SIG-M5 (cell line): ENCODE measurements at regions not wholly inside any gene's neighbourhood (a gene's known extent, or its start where the extent isn't known, plus 50 kb on each side); places are given as distances from the start of the nearest gene placed in this dataset.

Experiments used
- DNase-seq: peaks from one replicate; lab custom pipeline; 2025; lab: John Stamatoyannopoulos, UW

- no peak for DNase-seq
These were observed 178.3 kb downstream of the SNX19 start for GRCh38 chr11:130737866-130738431.

DNA sequence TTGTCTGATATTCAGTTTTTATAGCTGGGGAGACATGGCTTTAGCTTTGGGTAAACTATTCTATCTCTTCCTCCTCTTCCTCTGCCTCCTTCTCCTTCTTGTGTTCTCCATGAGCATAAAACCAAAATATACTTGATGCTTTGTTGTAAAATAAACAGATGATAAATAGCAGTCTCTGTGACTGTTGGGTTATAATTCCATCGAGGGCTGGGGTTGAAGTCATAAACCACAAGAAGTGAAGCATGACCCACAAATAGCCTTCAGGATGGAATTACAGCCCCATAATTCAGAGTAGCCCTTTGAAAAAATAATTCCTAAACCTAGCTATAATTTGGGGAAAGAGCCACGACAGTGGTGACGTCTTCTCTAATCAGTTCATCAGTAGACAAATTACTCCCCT is 177.7 kb downstream of the SNX19 start:
- DNase-seq, result no peak

- DNase-seq, result no peak
These were observed 175.5 kb downstream of the SNX19 start for GRCh38 chr11:130740819-130741218.

DNA sequence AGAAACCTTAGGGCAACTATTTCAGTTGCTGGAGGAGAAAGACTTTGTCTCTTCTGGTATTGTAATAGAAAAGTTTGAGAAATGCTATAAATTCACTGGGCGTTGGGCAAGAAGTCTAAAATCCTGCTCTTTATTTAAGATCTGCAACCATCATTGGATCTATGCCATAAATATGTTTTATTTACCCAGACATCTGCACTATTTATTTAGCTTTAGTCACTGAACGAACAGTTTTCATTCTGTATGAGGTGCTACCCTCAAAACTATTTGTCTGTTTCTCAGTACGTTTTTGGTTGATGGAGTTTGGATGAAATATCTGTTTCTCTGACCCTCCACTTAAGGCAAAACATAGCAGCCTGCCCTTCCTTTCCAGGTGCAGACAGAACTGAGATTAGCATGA is 171.5 kb downstream of the SNX19 start:
- no peak for DNase-seq

- DNase-seq, result no peak
These were observed 167.1 kb downstream of the SNX19 start for GRCh38 chr11:130749216-130749615.

GRCh38 chr11:130760515-130761125 is 155.7 kb downstream of the SNX19 start:
- DNase-seq, result no peak

DNA sequence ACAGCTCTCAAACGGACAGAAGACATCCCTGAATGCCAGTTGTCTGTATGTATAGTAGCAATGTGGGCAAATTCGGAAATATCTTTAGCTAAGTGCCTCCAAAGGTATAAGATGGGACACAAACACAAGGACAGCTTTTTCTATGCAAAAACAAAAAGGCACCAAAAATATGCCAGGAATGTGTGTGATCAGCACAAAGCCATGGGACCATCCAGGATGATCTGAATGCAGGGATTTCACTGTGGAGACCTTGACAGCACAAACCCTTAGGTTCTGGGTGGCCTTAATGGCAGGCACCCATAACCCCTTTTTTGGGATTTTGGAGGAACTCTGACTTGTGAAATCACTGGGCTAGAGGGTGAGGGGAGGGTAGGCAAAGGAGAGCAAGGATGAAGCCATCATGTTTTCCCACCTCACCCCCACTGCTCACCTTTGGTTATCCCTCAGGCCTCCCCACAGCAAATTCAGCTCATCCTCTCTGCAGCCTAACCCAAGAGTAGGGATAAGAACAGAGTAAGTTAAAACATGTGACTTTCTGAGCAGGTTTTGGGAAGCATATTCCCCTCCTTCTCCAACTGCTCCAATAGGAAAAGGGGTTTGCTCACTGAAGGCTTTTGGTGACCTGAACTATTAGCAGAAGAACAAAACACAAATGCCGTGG is 154.6 kb downstream of the SNX19 start:
- no peak for DNase-seq

GRCh38 chr11:130762638-130763037 is 153.6 kb downstream of the SNX19 start:
- DNase-seq, result no peak

DNA sequence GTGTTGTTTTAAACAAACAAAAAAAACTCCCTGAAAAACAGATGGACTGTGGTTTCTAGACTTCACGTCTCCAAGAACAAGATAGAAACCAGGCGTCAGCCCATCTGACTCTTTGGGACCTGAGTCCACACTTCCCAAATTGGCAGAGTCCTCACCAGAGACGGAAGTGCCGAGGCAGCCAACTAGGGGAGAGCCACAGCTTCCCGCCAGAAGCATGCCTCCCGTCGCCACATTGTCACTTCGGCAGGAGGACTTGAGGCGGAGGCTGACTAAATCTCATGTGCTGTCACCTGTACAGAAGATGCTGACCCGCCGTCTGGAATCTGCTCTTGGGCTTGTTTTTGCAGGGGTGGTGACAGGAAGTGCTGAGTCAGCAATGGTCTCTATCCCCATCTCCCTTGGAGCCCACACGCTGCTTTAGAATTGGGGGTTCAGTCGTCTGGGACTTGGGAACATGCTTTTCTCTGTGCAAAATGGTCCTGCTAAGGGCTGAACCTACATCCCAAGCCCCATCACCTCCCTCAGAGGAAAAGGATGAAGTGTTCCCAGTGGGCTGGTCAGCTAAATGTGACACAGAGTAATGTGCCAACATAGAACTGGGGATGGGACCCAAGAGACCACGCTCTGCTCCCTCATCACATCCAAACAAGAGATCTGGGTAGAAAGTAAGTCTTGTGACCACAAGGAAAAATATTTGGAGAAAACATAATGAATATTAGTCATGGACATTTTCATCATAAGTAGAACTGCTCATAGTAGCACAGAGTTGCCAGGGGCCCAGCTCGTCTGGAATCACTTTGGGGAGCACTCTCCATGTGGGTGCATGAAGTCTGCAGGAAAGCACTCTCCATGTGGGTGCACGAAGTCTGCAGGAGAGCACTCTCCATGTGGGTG is 152.9 kb downstream of the SNX19 start:
- no peak for DNase-seq

DNA sequence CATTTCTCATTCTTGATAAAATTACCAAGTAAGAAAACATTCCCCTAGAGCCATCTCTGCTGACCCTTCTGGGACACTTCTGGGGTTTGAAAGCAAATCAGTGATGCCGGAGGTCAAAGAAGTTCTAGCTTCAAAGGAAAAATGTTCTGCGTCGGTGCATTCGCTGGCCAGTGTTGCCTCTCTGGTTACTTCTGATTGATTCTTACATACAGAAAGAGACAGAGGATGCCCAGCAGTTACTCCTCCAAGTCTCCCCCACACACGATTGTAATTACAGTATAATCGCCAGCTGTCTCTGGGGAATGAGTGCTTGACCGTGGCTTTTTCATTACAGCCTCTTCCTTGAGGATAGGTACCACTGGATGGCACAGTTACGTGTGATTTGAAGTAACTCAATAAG is 150.9 kb downstream of the SNX19 start:
- no peak for DNase-seq

DNA sequence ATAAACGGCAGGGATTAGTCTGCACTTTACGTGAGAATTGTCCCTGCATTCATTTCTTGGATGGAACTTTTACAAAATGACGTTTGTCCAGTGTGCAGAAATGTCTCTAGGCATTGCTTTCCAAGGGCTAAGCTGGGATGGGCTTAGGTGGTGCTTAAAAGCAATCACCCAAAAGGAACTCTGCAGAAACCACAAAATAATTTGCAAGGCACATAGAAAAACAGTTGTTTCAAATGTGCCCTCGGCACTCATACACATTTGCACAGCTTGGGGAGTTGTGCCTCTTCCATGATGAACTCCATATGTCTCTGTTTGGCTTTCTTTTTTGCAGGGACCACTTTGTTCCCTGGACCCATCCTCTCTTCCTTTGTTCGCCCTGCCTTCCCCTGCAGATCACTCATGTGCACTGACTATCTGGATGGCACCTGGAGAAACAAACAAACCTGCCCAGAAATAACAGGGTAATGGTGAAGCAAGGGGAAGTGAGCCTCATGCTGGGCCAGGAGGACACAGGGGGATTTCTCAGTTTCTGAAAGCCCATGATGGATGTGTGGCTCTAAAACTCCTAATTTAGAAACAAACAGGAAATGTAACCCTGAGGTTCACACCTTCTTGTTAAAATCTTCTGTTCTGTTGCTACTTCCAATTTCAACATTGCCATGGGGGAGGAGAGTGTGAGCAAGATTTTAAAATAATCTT is 150.2 kb downstream of the SNX19 start:
- no peak for DNase-seq

DNA sequence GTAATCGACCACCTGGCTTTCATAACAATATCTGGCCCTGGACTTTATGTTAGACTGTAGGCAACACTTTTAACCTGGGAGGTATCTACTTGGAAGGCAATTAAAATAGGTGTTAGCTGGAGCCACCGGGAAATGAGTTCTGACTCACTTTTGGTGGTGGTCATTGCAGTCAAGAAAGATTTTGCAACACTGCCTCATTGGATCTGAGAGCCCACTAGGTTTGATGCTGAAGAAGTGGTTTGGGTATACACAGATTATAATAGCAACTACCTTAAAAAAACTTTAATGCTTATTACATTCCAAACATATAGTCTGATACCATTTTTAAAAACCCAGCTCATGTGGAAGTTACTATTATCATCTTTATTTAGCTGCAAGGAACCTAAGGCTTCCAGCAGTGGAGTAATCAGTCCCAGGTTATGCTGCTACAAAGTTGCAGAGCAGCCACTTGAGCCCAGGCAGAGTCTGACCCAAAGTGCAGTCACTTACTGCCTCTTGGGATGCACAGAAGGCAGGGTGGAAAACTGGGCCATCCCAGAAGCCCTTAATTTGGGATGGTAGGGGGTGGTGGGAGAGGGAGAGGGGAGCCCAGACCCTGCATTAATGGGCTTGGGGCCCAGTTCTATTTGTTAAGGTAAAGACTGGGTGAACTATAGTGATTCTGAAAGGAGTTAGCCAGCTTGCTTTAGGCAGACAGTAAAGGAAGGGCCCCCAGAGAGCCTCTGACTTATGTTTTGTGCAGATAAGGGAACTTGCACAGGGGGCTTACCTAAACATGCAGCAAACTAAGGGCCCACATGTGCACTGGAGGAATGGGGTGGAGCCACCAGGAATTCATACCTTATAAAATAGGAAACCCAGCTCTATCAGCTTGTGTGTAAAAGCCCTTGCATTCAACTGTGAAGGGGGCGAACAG is 149.4 kb downstream of the SNX19 start:
- no peak for DNase-seq

- DNase-seq, result no peak
These were observed 146.3 kb downstream of the SNX19 start for GRCh38 chr11:130769782-130770535.

DNA sequence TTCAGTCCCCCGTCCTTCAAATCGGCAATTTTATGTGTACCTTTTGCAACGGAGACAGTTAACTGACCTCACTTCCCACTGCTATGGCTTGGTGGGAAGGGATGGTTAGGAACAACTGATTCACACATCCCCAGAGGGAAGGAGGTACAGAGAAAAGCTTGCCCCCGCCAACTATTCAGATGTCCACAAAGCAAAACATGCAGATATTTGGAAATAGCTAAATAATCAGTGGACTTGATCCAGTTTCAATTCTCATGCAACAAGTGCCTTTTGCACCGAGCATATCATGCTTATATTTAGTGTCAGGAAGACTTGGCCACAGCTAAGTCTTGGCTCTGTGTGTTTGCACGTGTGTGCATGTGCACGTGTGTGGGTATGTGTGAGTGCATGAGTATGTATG is 144.6 kb downstream of the SNX19 start:
- DNase-seq, result no peak

GRCh38 chr11:130772266-130773227 is 143.7 kb downstream of the SNX19 start:
- no peak for DNase-seq

DNA sequence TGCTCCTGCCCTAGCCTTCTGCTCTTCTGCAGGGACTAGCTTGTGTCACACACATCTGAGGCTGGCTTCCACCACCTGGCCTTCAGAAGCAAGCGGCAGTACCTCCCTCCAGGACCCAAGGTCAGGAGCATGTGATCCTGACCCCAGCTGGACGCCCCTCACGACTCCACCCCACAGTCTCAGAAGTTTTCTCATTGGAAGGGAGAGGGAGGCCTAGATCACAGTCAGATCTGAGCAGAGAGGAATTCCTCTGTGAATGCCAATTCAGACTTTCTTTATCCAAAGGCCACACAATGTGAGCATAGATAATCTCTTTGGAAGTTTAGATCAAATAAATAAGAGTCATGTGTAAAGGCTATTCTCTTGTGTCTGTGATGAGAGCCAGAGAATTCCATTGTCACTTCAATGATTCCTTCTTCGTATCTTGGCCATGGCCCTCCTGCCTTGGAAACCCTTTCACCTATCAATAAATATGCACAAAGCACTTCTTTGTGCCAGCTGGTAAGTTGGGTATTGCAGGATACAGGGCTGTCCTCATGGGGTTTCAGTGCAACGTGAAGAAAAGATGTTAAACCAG is 142.9 kb downstream of the SNX19 start:
- no peak for DNase-seq

GRCh38 chr11:130774703-130775102 is 141.6 kb downstream of the SNX19 start:
- DNase-seq, result no peak

GRCh38 chr11:130775306-130776060 is 140.8 kb downstream of the SNX19 start:
- DNase-seq, result no peak
